PC-3 (cell line): ENCODE measurements at regions not wholly inside any gene's neighbourhood (a gene's known extent, or its start where the extent isn't known, plus 50 kb on each side); places are given as distances from the start of the nearest gene placed in this dataset.

ENCODE experiments used
- ATAC-seq: fragments of 200-7000 bp; cut with Tn5 transposase; 2 replicates; pipeline ENCODE4 v1.9.1; 2020; ENCODE audit warnings: mild to moderate bottlenecking, moderate library complexity
- BruUV-seq: library from RNA; stranded (reverse); fragments of 400-500 nt; replicated peaks from 2 replicates; lab custom pipeline; 2021; lab: Mats Ljungman, UMichigan
- CTCF ChIA-PET: fragments of 300-600 bp; sonication (Branson Sonifier 250); formaldehyde crosslinking; loops from one replicate; lab custom pipeline; 2022; ENCODE audit warnings: antibody characterized with exemption; lab: Charles Lee
- POLR2A ChIA-PET: fragments of 300-600 bp; sonication (Branson Sonifier 250); formaldehyde crosslinking; loops from one replicate; lab custom pipeline; 2022; ENCODE audit warnings: antibody characterized with exemption; ENCODE audit not compliant: unreplicated experiment; lab: Charles Lee
- DNase-seq: peaks from one replicate; pipeline ENCODE4 v3.0.0-alpha.2; 2015
- H2AFZ ChIP-seq: fragments of 300-600 bp; sonication (generic); 2 replicates; pipeline ENCODE4 v1.6.0; 2016; ENCODE audit warnings: antibody characterized with exemption, low read length
- H3F3A ChIP-seq: fragments of 300-600 bp; sonication (generic); one replicate; pipeline ENCODE4 v1.6.0; 2017; ENCODE audit warnings: antibody characterized with exemption, low read length, control low read depth, mild to moderate bottlenecking; ENCODE audit not compliant: unreplicated experiment
- H3K27ac ChIP-seq: fragments of 300-600 bp; sonication (generic); 2 replicates; pipeline ENCODE4 v1.5.1; 2016; ENCODE audit warnings: mild to moderate bottlenecking, low read length
- H3K27me3 ChIP-seq: fragments of 300-600 bp; sonication (generic); 2 replicates; pipeline ENCODE4 v1.6.1; 2016; ENCODE audit warnings: low read length, mixed read lengths
- H3K36me3 ChIP-seq: fragments of 300-600 bp; sonication (generic); 2 replicates; pipeline ENCODE4 v1.6.1; 2016; ENCODE audit warnings: low read depth, mixed run types, low read length, mixed read lengths
- H3K4me1 ChIP-seq: fragments of 300-600 bp; sonication (generic); 2 replicates; pipeline ENCODE4 v1.5.1; 2016; ENCODE audit warnings: low read length; ENCODE audit not compliant: insufficient read depth
- H3K4me2 ChIP-seq: fragments of 300-600 bp; sonication (generic); 2 replicates; pipeline ENCODE4 v1.6.0; 2016; ENCODE audit warnings: low read length
- H3K4me3 ChIP-seq: fragments of 300-600 bp; sonication (generic); 2 replicates; pipeline ENCODE4 v1.5.1; 2016; ENCODE audit warnings: mild to moderate bottlenecking, low read length, mixed read lengths
- H3K79me2 ChIP-seq: fragments of 300-600 bp; sonication (generic); 2 replicates; pipeline ENCODE4 v1.6.1; 2017; ENCODE audit warnings: low read length, mixed read lengths
- H3K9ac ChIP-seq: fragments of 300-600 bp; sonication (generic); 2 replicates; pipeline ENCODE4 v1.6.0; 2016; ENCODE audit warnings: mild to moderate bottlenecking, low read length
- H3K9me2 ChIP-seq: fragments of 300-600 bp; sonication (generic); replicated peaks from 2 replicates; pipeline ENCODE4 v1.6.1; 2016; ENCODE audit warnings: mixed run types, low read length, mixed read lengths
- H3K9me3 ChIP-seq: fragments of 300-600 bp; sonication (generic); 2 replicates; pipeline ENCODE4 v1.6.1; 2016; ENCODE audit warnings: low read length, mixed read lengths
- H4K20me1 ChIP-seq: fragments of 300-600 bp; sonication (generic); 2 replicates; pipeline ENCODE4 v1.6.1; 2016; ENCODE audit warnings: low read length, mixed read lengths
- CTCF ChIP-seq: fragments of 300-600 bp; sonication (generic); conservative IDR thresholded peaks from 2 replicates; pipeline ENCODE4 v1.5.1; 2017; ENCODE audit warnings: antibody characterized with exemption, low read depth, mild to moderate bottlenecking, low read length
- EZH2 ChIP-seq: fragments of 300-600 bp; sonication (generic); IDR thresholded peaks from one replicate; pipeline ENCODE4 v1.6.1; 2017; ENCODE audit warnings: antibody characterized with exemption, mild to moderate bottlenecking, low read length; ENCODE audit not compliant: unreplicated experiment
- EZH2phosphoT487 ChIP-seq: fragments of 300-600 bp; sonication (generic); IDR thresholded peaks from 2 replicates; pipeline ENCODE4 v1.6.1; 2018; ENCODE audit warnings: mild to moderate bottlenecking, antibody characterized with exemption, low read length, borderline replicate concordance
- intact Hi-C: fragments of 100-400 bp; cut with micrococcal nuclease; formaldehyde crosslinking; loops from 2 replicates; pipeline ENCODE4 v1.9.0; 2023

GRCh38 chr20:48154040-48154765 is 368.9 kb upstream of the SULF2 start:
- BruUV-seq = no TSS peak
- H3K9ac ChIP-seq = no peak overlapping the region
- POLR2A ChIA-PET = no interaction called here
- no peak overlapping the region for H3K4me2 ChIP-seq
- TF ChIP-seq EZH2 (no peak), CTCF (no peak), EZH2phosphoT487 (no peak)
- peaks cover 11% of the 10 kb centered on the region; the same call in 1 of the 2 replicates for H3K9me3 ChIP-seq
- CTCF ChIA-PET = no interaction called here
- H3K36me3 ChIP-seq = no peaks in the 10 kb centered on the region; the same call in 1 of the 2 replicates
- ATAC-seq (no peak), DNase-seq (peak; percentile 7)
- peaks cover 19% of the 10 kb centered on the region; the same call in 1 of the 2 replicates for H3K4me1 ChIP-seq
- H3K79me2 ChIP-seq = no peaks in the 10 kb centered on the region
- no peaks in the 10 kb centered on the region for H3K9me2 ChIP-seq
- H4K20me1 ChIP-seq = no peaks in the 10 kb centered on the region
- H3K27me3 ChIP-seq = no peaks in the 10 kb centered on the region
- H2AFZ ChIP-seq = no peak overlapping the region
- intact Hi-C loops = no loop called here
- no peak overlapping the region for H3K27ac ChIP-seq
- no peaks in the 10 kb centered on the region for H3F3A ChIP-seq
- no peak overlapping the region for H3K4me3 ChIP-seq

- Histone ChIP-seq H3K9me3 (peaks cover 11% of the 10 kb centered on the region; the same call in 1 of the 2 replicates), H3K4me2 (no peak overlapping the region), H3K9me2 (no peaks in the 10 kb centered on the region), H3F3A (no peaks in the 10 kb centered on the region), H3K27ac (no peak overlapping the region), H3K27me3 (no peaks in the 10 kb centered on the region), H3K4me3 (no peak overlapping the region), H4K20me1 (no peaks in the 10 kb centered on the region), H2AFZ (no peak overlapping the region), H3K79me2 (no peaks in the 10 kb centered on the region), H3K9ac (no peak overlapping the region), H3K4me1 (peaks cover 19% of the 10 kb centered on the region; the same call in 1 of the 2 replicates), H3K36me3 (no peaks in the 10 kb centered on the region; the same call in 1 of the 2 replicates)
- ChIA-PET CTCF (no interaction called here), POLR2A (no interaction called here)
- DNase-seq = peak; percentile 19
- TF ChIP-seq CTCF (no peak), EZH2phosphoT487 (no peak), EZH2 (no peak)
- ATAC-seq = no peak; the same call in 1 of the 2 replicates
- intact Hi-C loops = no loop called here
- BruUV-seq = no TSS peak
Measured at GRCh38 chr20:48153523-48153922, 368.2 kb upstream of the SULF2 start.

- no peak for TF ChIP-seq EZH2phosphoT487
- no peak for TF ChIP-seq EZH2
- no peak for TF ChIP-seq CTCF
- Histone ChIP-seq H3K79me2 (no peaks in the 10 kb centered on the region), H3K4me3 (no peak overlapping the region), H3K9ac (no peak overlapping the region), H3K27me3 (no peaks in the 10 kb centered on the region), H3K36me3 (no peaks in the 10 kb centered on the region; the same call in 1 of the 2 replicates), H3K9me2 (no peaks in the 10 kb centered on the region), H3F3A (no peaks in the 10 kb centered on the region), H2AFZ (no peak overlapping the region), H4K20me1 (no peaks in the 10 kb centered on the region), H3K9me3 (peaks cover 11% of the 10 kb centered on the region; the same call in 1 of the 2 replicates), H3K4me2 (no peak overlapping the region), H3K27ac (no peak overlapping the region), H3K4me1 (peaks cover 15% of the 10 kb centered on the region; the same call in 1 of the 2 replicates)
- ChIA-PET POLR2A (no interaction called here), CTCF (no interaction called here)
- intact Hi-C loops = no loop called here
- ATAC-seq = no peak
- BruUV-seq = no TSS peak
- DNase-seq = no peak
Measured at GRCh38 chr20:48153103-48153502, 367.8 kb upstream of the SULF2 start.
